ENCODE measurements at regions not wholly inside any gene's neighbourhood (a gene's known extent, or its start where the extent isn't known, plus 50 kb on each side); places are given as distances from the start of the nearest gene placed in this dataset.
"Not testable (repeated sequence)": the region's sequence is repeated elsewhere in the genome, so short reads cannot be mapped to it uniquely, and the experiment has no call there.

GRCh38 chr1:94349853-94350252, 68.3 kb upstream of the ABCD3 start:
- no peak overlapping the region for H3K4me3 ChIP-seq (ENCODE audit: low read depth, low read length)
- TF ChIP-seq CTCF (IDR thresholded peaks at IDR 0.05; ENCODE audit: low read depth, low read length): no peak

GRCh38 chr1:94348386-94348785, 69.8 kb upstream of the ABCD3 start:
- H3K4me3 ChIP-seq (ENCODE audit: low read depth, low read length): not testable (repeated sequence)

GRCh38 chr1:94345148-94345721, 73.0 kb upstream of the ABCD3 start:
- no peak overlapping the region for H3K4me3 ChIP-seq (ENCODE audit: low read depth, low read length)
- TF ChIP-seq CTCF (IDR thresholded peaks at IDR 0.05; ENCODE audit: low read depth, low read length): no peak

- TF ChIP-seq CTCF (IDR thresholded peaks at IDR 0.05; ENCODE audit: low read depth, low read length): no peak
- no peak overlapping the region for H3K4me3 ChIP-seq (ENCODE audit: low read depth, low read length)
Measured at GRCh38 chr1:94342416-94342815, 75.8 kb upstream of the ABCD3 start.

- no peak overlapping the region for H3K4me3 ChIP-seq (ENCODE audit: low read depth, low read length)
- TF ChIP-seq CTCF (IDR thresholded peaks at IDR 0.05; ENCODE audit: low read depth, low read length): no peak
Measured at GRCh38 chr1:94339206-94339927, 78.8 kb upstream of the ABCD3 start.

- TF ChIP-seq CTCF (IDR thresholded peaks at IDR 0.05; ENCODE audit: low read depth, low read length): no peak
- H3K4me3 ChIP-seq (ENCODE audit: low read depth, low read length): no peak overlapping the region
Measured at GRCh38 chr1:94336991-94337390, 81.2 kb upstream of the ABCD3 start.

- H3K4me3 ChIP-seq (ENCODE audit: low read depth, low read length): no peak overlapping the region
- TF ChIP-seq CTCF (IDR thresholded peaks at IDR 0.05; ENCODE audit: low read depth, low read length): peak; percentile 60
Measured at GRCh38 chr1:94335950-94336349, 82.2 kb upstream of the ABCD3 start.

GRCh38 chr1:94335447-94335846, 82.7 kb upstream of the ABCD3 start:
- H3K4me3 ChIP-seq (ENCODE audit: low read depth, low read length): no peak overlapping the region
- TF ChIP-seq CTCF (IDR thresholded peaks at IDR 0.05; ENCODE audit: low read depth, low read length): no peak

Measured in WI38 (cell line).